ENCODE measurements at regions not wholly inside any gene's neighbourhood (a gene's known extent, or its start where the extent isn't known, plus 50 kb on each side); places are given as distances from the start of the nearest gene placed in this dataset.

GRCh38 chr6:37575221-37575620 lies 75.5 kb upstream of the CCDC167 start:
- WGBS, 2 donors, result 75 to 81% methylated on average over 4 of the region's 4 CpGs

GRCh38 chr6:37572334-37572733 lies 72.6 kb upstream of the CCDC167 start:
- DNase-seq (no peak), ATAC-seq (ENCODE audit: low FRiP score in 2 of 2) (no peak)
- Histone ChIP-seq H3K4me1 (no peaks in the 10 kb centered on the region), H3K27ac (no peak overlapping the region), H3K4me3 (no peak overlapping the region), H3K9me3 (no peaks in the 10 kb centered on the region), H3K27me3 (peaks cover 0 to 4% (median 0%) of the 10 kb centered on the region in 4 donors), H3K36me3 (no peaks in the 10 kb centered on the region)
- WGBS, 2 donors, result 75 to 93% methylated on average over 4 of the region's 4 CpGs
- no peak for TF ChIP-seq CTCF (IDR thresholded peaks at IDR 0.05)
- no peak for TF ChIP-seq POLR2A (IDR thresholded peaks at IDR 0.05)
- TF ChIP-seq EP300 (IDR thresholded peaks at IDR 0.05), result no peak
- TF ChIP-seq POLR2AphosphoS5 (IDR thresholded peaks at IDR 0.05), result no peak

More at GRCh38 chr6:37575221-37575620, 75.5 kb upstream of the CCDC167 start:
- TF ChIP-seq POLR2A (IDR thresholded peaks at IDR 0.05) (no peak), POLR2AphosphoS5 (IDR thresholded peaks at IDR 0.05) (no peak), CTCF (IDR thresholded peaks at IDR 0.05) (no peak), EP300 (IDR thresholded peaks at IDR 0.05) (no peak)
- Histone ChIP-seq H3K27ac (no peak overlapping the region), H3K4me3 (no peak overlapping the region), H3K9me3 (no peaks in the 10 kb centered on the region), H3K27me3 (peaks cover 0 to 2% (median 0%) of the 10 kb centered on the region in 4 donors), H3K36me3 (no peaks in the 10 kb centered on the region), H3K4me1 (no peaks in the 10 kb centered on the region)
- DNase-seq (no peak), ATAC-seq (ENCODE audit: low FRiP score in 2 of 2) (no peak)

GRCh38 chr6:37570482-37571133 lies 70.9 kb upstream of the CCDC167 start:
- no peak overlapping the region for H3K27ac ChIP-seq
- WGBS, 2 donors, result 34 to 39% methylated on average over 15 to 26 of the region's 26 CpGs
- no peaks in the 10 kb centered on the region for H3K9me3 ChIP-seq
- no peaks in the 10 kb centered on the region for H3K36me3 ChIP-seq
- H3K4me1 ChIP-seq, result peaks cover 7 to 8% (median 8%) of the 10 kb centered on the region in 4 donors
- ATAC-seq (ENCODE audit: low FRiP score in 2 of 2) (no peak), DNase-seq (no peak)
- no peak for TF ChIP-seq POLR2A (IDR thresholded peaks at IDR 0.05)
- no peak for TF ChIP-seq EP300 (IDR thresholded peaks at IDR 0.05)
- TF ChIP-seq POLR2AphosphoS5 (IDR thresholded peaks at IDR 0.05), result no peak
- peaks cover 0 to 13% (median 0%) of the 10 kb centered on the region in 4 donors for H3K27me3 ChIP-seq
- H3K4me3 ChIP-seq, result no peak overlapping the region

GRCh38 chr6:37569743-37570481 lies 70.2 kb upstream of the CCDC167 start:
- ATAC-seq (ENCODE audit: low FRiP score in 2 of 2) (no peak), DNase-seq (no peak)
- no peaks in the 10 kb centered on the region for H3K36me3 ChIP-seq
- WGBS, 2 donors, result 69 to 77% methylated on average over 13 of the region's 13 CpGs
- H3K4me1 ChIP-seq, result peaks cover 7 to 9% (median 9%) of the 10 kb centered on the region in 4 donors
- peaks cover 0 to 16% (median 0%) of the 10 kb centered on the region in 4 donors for H3K27me3 ChIP-seq
- TF ChIP-seq EP300 (IDR thresholded peaks at IDR 0.05) (no peak), POLR2A (IDR thresholded peaks at IDR 0.05) (no peak), CTCF (IDR thresholded peaks at IDR 0.05) (no peak), POLR2AphosphoS5 (IDR thresholded peaks at IDR 0.05) (no peak)
- no peaks in the 10 kb centered on the region for H3K9me3 ChIP-seq
- H3K27ac ChIP-seq, result no peak overlapping the region
- H3K4me3 ChIP-seq, result no peak overlapping the region

- 86 to 91% methylated on average over 4 of the region's 4 CpGs for WGBS, 2 donors
- H3K4me3 ChIP-seq, result no peak overlapping the region
- DNase-seq (no peak), ATAC-seq (ENCODE audit: low FRiP score in 2 of 2) (no peak)
- TF ChIP-seq EP300 (IDR thresholded peaks at IDR 0.05), result no peak
- no peak for TF ChIP-seq CTCF (IDR thresholded peaks at IDR 0.05)
- no peak for TF ChIP-seq POLR2A (IDR thresholded peaks at IDR 0.05)
- TF ChIP-seq POLR2AphosphoS5 (IDR thresholded peaks at IDR 0.05), result no peak
- peaks cover 0 to 16% (median 0%) of the 10 kb centered on the region in 4 donors for H3K27me3 ChIP-seq
- H3K9me3 ChIP-seq, result no peaks in the 10 kb centered on the region
- H3K36me3 ChIP-seq, result no peaks in the 10 kb centered on the region
- H3K27ac ChIP-seq, result no peak overlapping the region
- peaks cover 7 to 9% (median 9%) of the 10 kb centered on the region in 4 donors for H3K4me1 ChIP-seq
Measured at GRCh38 chr6:37569317-37569716, 69.6 kb upstream of the CCDC167 start.
